ENCODE measurements at regions not wholly inside any gene's neighbourhood (a gene's known extent, or its start where the extent isn't known, plus 50 kb on each side); places are given as distances from the start of the nearest gene placed in this dataset.

GRCh38 chr11:19499999-19500398 is 212.6 kb upstream of the NAV2 start:
- TF ChIP-seq CTCF (IDR thresholded peaks at IDR 0.05; ENCODE audit: extremely low read depth in 1 of 2, insufficient read depth in 1 of 2, low read depth in 1 of 2, low read length in 2 of 2) (no peak), POLR2AphosphoS5 (IDR thresholded peaks at IDR 0.05; ENCODE audit: insufficient read depth, low read depth, low read length) (no peak)

Data from endothelial cell of umbilical vein (primary cell).